HG02759 (cell line): ENCODE measurements at regions not wholly inside any gene's neighbourhood (a gene's known extent, or its start where the extent isn't known, plus 50 kb on each side); places are given as distances from the start of the nearest gene placed in this dataset.

Experiments used
- ATAC-seq: cut with Tn5 transposase; IDR thresholded peaks from one replicate; pipeline ENCODE4 v1.9.1; 2021; ENCODE audit warnings: mild to moderate bottlenecking, moderate library complexity; ENCODE audit not compliant: unreplicated experiment

DNA sequence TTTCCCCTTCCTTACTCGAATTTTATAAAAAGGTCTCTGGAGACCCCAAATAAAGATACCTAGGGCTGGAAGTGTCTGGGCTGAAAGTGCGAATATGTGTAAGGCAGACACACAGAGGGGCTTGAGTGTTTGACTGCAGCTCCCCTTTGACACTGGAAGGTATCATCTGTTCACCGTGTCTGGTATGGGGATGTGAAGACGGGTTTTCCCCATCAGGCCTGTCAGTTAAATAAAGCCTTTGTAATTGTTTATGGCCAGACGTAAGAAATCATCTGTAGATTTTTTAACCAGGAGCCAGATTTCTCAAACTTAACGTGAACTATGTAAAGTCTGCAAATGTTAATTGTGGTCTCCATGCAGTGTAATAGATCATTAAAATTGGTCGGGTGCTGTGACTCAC, 1173.4 kb downstream of the AMY1C start:
- no peak for ATAC-seq

DNA sequence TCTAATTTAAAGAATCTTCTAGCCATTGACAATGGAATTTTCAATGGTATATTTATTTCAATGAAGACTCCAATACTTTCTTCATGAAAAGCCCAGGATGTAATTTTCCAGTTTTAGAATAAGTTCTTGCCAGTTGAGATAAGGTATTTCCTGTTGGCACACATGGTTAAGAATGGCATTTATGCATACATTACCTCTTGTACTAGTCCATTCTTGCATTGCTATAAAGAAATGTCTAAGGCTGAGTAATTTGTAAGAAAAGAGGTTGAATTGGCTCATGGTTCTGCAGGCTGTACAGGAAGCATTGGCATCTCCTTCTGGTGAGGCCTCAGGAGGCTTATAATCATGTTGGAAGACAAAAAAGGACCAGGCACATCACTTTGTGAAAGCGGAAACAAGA, 1179.6 kb downstream of the AMY1C start:
- no peak for ATAC-seq

DNA sequence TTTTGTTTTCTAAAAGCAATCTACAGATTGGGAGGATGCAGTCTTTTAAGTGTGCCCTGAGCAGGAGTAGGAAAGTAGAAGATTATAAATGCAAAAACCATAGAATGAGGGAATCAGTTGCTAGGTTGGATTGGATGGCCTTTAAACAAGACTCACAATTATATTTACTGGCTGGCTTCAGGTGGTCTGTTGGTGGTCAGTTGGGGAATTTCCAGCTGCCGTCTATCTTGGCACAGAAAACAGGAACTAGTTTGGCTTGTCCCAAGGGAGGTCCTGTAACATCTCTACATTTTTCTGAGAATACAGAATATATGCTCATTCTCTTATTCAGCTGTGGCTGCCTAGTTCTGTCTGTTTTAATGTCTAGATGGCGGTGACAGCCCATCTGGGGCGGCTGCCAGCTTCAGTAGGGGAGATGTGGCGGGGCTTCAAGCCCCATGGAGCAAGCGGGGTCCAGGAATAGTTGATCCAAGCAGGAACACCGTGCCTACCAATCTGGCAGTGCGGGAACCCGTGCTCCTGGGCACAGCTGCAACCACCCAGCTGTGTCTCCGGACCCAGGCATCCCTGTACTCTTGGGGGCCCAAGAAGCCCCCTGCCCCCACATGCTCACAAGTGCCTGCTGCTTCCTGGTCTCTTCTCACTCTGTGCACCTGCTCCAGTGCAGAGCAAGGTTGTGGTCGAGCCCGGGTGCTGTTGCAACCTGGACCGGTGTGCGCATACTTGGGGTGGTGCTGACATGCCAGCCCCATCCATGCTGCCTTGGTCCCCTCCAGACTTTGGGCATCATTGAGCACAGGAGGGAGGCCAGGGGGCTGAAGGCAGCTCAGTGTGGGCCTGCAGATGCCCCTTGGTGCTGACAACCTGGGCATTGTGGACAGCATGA, 1182.6 kb downstream of the AMY1C start:
- peak; percentile 53 for ATAC-seq

DNA sequence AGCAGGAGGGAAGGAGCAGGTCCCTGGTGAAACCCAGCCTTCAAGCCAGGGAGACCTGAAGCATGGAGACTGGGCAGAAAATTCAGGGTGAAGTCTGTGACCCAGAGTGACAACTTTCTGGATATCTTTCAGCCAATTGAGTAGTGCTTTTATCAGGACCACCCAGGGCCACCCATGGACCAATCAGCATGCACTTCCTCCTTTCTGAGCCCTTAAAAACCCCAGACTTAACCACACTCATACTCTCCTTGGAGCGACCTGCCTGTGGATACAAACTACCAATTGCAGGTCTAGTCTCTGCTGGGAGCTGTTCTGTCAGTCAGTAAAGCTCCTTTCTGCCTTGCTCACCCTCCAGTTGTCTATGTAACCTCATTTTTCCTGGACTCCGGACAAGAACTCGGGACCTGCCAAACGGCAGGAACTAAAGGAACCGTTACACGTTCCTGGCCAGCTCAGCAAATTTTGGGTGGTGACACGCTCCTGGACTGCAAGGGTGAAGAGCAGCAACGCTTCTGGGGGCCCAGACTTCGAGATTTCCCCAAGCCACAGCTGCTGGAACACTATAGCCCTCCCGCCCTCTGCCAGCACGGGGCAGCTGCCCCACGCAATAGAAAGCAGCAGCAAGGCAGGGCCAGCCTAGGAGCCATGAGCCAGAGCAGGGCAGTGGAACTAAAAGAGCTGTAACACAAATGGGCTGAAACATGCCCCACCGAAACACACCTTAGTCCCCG, 1183.4 kb downstream of the AMY1C start:
- ATAC-seq: peak; percentile 32

DNA sequence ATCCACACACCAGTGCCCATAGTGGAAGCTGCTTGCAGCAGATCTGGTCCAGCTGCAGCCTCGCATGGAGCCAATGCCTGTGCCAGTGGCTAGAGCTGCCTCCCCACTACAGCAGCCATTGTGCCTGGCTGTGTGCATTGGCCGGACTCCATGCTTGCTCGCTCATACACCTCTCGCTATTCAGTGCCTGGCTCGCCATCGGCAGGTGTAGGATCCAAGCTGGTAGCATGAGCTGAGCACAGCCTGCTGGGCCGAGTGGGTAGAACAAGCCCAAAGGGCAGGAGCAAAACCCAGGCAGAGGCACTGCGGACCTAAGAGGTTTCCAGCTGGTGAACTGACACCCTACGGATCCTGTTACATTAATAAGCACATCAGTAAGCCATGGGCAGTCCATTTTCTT, 1184.1 kb downstream of the AMY1C start:
- ATAC-seq: no peak

DNA sequence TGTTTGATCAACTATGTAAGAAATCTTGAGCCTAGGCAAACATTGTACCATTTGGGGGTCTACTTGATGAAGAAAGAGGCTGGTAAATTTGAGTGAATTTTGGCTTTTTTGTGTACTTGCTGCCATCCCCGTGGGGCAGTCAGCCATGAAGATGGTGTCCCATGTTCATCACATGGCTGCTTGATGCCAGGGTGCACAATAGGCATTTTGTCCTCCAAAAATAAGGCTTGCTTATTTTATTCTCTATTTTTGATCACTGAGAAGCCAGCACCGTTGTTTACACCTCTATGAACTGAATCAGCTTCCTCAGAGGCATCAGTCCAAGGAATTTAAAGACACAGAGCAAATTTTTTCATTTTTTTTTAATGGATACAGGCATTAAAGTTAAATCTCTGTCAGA, 1195.7 kb downstream of the AMY1C start:
- no peak for ATAC-seq

DNA sequence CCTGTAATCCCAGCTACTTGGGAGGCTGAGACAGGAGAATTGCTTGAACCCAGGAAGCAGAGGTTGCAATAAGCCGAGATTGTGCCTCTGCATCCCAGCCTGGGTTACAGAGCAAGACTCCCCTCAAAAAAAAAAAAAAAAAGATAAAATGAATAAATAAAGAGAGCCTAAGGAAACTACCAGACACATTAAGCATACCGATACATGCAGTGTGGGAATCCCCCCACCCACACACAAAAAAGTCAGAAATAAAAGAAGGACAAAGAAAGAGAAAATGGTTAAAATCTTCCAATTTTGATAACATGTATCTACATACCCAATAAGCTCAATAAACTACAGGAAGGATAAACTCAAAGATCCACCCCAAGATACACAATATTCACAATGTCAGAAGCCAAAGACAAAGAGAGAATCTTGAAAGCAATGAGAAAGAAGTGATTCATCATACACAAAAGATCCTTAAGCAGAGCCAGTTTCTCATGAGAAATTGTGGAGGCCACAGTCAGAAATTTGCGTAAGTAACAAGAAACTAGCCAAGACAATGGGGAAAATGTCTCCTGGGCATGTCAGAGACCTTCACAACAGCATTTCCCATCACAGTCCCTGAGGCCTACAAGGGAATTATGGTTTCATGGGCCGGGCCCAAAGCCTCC, 1197.0 kb downstream of the AMY1C start:
- no peak for ATAC-seq

DNA sequence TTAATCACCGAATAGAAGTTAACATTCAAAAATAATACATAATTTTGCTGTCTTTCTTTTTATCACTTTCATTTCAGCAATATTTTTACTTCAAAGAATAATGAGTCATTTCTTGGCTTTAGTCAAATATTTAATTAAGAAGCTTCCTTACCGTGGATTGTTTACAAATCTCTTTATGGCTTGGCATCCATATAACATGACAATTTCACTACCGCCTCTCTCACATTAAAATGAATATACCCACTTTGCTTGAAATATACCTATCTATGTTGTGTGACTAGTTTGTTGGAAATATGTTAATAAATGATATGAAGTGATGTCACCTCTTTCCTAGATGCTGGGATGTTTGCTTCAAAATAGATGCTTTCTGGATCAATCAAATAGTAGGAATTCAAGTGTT, 1203.9 kb downstream of the AMY1C start:
- ATAC-seq: no peak

DNA sequence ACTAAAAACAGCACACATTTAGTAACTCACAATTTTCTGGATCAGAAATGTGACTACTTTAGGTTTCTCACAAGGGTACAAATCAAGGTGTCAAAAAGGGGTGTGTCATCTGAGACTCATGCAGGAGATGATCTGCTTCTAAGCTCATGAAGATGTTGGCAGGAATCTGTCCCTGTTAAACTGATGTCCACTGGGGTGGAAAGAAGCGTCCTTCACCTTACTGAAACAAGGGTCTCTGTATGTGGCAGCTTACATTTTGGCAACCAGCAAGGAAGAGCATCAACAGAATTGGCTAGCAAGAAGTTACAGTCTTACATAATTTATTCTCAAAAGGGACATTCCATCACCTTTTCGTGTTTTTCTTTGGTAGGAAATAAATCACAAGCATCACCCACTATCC, 1223.8 kb downstream of the AMY1C start:
- no peak for ATAC-seq

DNA sequence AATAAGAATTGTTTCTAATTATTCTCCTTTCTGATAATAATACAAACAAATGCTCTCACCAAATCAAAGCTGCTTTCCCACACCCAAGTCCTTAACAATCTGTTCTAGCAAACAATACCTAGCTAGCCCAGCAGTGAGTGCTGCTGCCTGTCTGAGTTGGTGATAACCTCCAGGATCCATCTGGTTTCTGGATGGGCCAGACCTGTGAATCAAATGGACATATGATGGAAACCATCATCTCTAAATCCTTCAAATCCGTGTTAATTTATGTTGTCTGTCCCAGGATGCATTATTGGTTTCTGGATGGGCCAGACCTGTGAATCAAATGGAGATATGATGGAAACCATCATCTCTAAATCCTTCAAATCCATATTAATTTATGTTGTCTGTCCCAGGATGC, 1230.0 kb downstream of the AMY1C start:
- no peak for ATAC-seq

DNA sequence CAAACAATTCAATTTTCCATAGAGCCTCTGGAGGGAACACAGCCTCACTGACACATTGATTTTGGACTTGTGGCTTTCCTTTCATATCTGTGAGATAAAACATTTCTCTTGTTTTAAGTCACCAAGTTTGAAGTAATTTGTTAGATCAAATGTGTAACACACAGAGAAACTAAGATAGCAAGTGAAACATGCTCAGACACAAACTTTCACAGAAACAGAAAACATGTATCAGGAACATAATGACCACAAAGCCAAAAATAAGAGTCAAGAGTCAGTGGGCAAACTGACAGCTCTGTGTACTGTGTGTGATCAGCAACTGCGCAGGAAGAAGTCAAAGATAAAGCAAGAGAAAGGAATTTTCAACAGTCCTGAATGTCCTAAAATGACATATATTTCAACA, 1237.5 kb downstream of the AMY1C start:
- ATAC-seq: peak; percentile 95

DNA sequence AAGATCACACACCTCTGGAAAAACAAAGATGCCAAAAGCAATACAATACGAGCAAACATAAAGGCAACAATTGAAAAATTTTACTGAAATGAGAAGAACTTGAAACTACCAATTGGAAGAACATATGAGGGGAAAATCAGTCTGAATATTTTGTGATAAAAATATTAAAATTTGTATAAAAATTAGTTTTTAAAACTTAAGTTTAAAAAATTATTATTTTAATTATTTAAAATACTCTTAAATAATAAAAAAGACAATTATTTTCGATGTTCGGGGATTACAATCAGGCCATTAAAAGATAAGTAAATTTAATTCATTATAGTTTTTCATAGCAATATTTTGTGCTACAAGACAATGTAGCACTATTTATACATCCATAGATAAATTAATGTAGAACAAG, 1239.3 kb downstream of the AMY1C start:
- ATAC-seq: no peak

DNA sequence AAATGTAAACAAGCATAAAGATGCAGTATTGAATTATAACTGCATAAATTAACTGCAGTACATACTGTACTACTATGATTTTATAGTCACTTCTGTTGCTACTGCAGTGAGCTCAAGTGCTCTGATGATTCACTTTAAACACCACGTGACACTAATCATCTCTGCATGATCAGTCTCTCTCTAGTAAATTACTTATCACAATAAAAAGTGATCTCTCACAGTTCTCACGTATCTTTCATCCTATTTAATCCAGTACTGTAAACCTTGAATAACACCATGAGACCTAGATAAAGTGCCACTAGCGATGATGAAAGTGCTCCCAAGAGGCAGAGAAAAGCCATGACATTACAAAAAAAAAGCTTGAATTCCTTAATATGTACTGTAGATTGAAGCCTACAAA, 1242.0 kb downstream of the AMY1C start:
- ATAC-seq: no peak

DNA sequence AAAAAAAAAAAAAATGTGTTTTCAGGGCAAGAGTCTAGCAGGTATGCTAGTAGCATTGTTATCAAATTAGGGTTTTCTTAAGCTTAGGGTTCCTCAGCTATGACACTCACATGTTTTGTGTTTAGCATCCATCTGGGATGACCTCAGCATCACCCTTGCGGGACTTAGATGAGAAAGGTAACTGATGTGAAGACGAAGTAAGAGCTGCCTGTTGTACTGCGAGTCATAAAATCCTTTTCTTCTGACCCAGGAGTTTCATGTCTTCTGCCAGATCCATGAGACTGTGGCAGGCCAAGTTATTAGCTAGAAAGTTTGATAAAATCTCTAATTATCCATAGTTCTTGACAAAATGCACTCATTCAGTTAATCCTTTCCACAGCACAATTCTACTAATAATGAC, 1251.1 kb downstream of the AMY1C start:
- ATAC-seq: no peak

DNA sequence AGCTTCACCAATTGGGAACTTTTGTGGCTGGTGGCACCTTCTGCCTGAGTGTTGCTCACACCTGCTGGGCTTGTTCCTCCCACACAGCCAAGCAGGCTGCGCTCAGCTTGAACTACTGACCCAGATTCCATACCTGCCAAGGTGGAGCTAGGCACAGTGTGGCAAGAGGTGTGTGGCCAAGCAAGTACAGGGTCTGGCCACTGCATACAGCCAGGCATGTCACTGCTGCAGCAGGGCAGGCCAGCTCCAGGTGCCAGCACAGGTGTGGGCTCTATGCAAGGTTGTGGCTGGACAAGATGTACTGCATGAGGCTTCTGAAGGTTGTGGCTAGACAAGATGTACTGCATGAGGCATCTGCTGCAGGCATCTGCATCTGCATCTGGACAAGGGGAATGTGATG, 1254.8 kb downstream of the AMY1C start:
- no peak for ATAC-seq

DNA sequence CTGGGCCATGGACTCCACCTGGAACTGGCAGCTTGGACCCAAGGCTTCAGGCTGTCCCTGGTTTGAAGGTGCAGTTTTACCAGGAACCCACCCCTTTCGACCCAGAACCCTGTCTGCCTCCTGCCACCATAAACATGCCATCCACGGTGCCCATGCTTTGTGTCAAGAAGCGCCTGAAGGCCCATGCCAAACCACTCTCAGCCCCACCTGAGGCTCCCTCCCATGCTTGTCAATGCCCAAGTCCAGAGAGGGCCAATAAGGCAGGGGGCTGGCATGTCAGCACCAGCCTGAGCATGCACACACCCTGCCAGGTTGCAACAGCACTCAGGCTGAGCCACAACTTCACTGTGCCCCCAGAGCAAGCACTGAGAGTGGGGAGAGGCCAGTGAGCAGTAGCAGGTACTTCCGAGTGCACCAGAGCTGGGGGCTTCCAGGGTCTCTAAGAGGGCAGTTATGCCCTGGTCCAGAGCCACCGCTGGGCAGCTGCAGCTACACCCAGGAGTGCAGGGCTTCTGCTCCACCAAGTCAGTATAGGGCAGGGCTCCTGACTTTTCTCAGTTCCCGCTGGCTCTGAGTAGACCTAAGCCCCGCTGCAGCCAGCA, 1256.0 kb downstream of the AMY1C start:
- no peak for ATAC-seq

DNA sequence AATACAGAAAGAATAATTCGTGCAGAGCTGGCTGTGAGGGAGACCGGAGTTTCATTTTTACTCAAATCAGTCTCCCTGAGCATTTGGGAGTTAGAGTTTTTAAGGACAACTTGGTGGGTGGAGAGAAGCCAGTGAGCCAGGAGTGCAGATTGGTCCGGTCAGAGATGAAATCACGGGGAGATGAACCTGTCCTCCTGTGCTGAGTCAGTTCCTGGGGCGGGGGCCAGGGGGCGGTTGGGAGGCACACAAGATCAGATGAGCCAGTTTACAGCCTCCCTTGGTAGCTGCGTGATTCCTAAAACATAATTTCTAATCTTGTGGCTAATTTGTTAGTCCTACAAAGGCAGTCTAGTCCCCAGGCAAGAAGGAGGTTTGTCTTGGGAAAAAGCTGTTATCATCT, 1267.9 kb downstream of the AMY1C start:
- ATAC-seq: no peak

DNA sequence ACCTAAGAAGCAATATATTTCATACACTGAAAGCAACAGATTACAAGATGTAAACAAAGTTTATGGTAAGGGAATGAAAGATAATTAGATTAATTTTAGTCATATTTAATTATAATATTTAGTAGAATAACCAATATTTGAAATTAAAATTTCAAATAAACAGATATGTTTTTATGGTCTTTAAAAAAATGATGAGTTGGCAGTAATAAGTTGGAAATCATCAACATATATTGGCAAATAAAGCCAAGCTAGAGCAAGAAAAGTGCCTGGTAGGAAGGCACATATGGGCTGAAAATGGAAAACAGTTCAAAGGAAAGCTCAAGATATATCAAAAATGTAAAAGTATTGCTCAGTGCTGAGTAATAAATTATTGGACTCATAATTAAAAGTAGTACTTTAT, 1274.0 kb downstream of the AMY1C start:
- no peak for ATAC-seq

DNA sequence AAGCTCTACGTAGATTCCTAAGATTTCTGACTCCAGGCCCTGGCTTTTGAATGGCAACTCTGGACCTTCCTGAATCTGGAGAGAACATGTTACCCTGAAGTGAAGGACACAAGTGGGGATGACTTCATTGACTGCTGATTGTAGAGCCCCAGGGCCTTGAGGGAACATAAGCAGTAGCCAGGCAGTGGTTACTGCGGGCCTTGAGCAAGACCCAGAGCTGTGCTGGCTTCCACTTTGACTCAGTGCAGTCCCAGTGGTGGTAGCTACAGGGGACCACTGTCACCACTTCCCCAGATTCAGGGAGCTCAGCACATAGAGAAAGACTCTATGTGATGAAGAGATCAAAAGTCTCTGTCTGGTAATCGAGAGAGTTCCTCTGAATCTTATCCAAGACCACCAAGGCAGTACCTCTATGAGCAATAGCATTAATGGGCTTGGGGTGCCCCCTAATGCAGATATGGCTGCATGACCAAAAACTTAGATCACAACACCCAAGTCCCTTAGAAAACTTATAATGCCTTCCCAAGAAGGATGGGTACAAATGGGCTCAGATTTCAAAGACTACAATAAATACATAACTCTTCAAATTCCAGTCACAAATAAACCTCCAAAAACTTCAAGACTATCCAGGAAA, 1278.3 kb downstream of the AMY1C start:
- no peak for ATAC-seq

DNA sequence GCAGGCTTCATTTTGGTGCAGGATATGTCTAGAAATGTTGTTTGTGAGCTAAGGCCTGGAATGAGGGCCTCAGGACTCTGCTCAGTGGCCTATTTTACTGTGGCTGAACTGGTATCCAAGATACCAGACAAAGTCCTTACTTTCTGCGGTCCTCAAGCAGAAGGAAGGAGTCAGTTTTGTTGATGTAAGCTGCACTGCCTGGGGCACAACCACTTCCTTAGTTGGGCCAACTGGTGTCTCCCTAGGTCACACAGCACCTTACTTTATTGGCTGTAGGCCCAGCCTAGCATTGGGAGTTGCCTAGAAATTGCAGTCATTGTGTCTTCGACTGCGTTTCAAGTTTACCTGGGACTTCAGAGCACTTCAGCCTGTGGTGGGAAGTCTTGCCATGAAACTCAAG, 1322.7 kb downstream of the AMY1C start:
- ATAC-seq: no peak

DNA sequence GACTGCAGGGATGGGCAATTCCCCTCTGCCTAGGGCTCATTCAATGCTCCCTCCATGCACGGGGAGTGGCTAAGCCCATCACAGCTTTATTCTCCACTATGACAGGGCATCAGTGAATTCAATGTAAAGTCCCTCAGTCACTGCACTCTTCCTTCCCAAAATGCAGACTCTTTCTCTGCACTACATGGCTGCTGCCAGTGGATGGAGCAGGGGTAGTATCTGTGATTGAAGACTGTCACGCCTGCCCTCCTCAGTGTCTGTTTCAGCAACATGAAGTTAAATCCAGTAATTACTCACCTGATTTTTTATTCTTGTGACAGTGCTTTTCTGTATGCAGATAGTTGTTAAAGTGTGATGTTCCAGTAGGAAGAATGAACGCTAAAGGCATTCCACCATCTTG, 1323.2 kb downstream of the AMY1C start:
- no peak for ATAC-seq
